ENCODE measurements at regions not wholly inside any gene's neighbourhood (a gene's known extent, or its start where the extent isn't known, plus 50 kb on each side); places are given as distances from the start of the nearest gene placed in this dataset.

GRCh38 chr7:21214657-21215056 is 213.2 kb upstream of the SP4 start:
- POLR2A ChIA-PET (ENCODE audit: unreplicated experiment), result no interaction called here
- no peaks in the 10 kb centered on the region for H4K20me1 ChIP-seq (ENCODE audit: low read length)
- no peak for TF ChIP-seq EZH2 (IDR thresholded peaks at IDR 0.05; ENCODE audit: low read length, unreplicated experiment)
- TF ChIP-seq CTCF (conservative IDR thresholded peaks at IDR 0.05; ENCODE audit: low read depth, low read length), result no peak
- TF ChIP-seq EZH2phosphoT487 (IDR thresholded peaks at IDR 0.05; ENCODE audit: borderline replicate concordance, low read length), result no peak
- CTCF ChIA-PET, result no interaction called here
- peaks cover 21% of the 10 kb centered on the region for H3K27me3 ChIP-seq (ENCODE audit: low read length)
- no TSS peak for BruUV-seq (replicated peaks)
- H3K9me3 ChIP-seq (ENCODE audit: low read length), result no peaks in the 10 kb centered on the region
- ATAC-seq (no peak), DNase-seq (no peak)
- H3K36me3 ChIP-seq (ENCODE audit: low read depth, low read length), result no peaks in the 10 kb centered on the region
- H3K4me1 ChIP-seq (ENCODE audit: insufficient read depth, low read length), result no peaks in the 10 kb centered on the region
- H3F3A ChIP-seq (ENCODE audit: low read length, unreplicated experiment), result no peaks in the 10 kb centered on the region
- no peak overlapping the region for H3K27ac ChIP-seq (ENCODE audit: low read length)
- intact Hi-C loops (cut with micrococcal nuclease), result no loop called here
- no peak overlapping the region for H3K9ac ChIP-seq (ENCODE audit: low read length)
- H3K4me2 ChIP-seq (ENCODE audit: low read length), result no peak overlapping the region
- no peak overlapping the region for H2AFZ ChIP-seq (ENCODE audit: low read length)
- no peaks in the 10 kb centered on the region for H3K79me2 ChIP-seq (ENCODE audit: low read length)
- no peak overlapping the region for H3K4me3 ChIP-seq (ENCODE audit: low read length)
- no peaks in the 10 kb centered on the region for H3K9me2 ChIP-seq (replicated peaks; ENCODE audit: low read length)

DNA sequence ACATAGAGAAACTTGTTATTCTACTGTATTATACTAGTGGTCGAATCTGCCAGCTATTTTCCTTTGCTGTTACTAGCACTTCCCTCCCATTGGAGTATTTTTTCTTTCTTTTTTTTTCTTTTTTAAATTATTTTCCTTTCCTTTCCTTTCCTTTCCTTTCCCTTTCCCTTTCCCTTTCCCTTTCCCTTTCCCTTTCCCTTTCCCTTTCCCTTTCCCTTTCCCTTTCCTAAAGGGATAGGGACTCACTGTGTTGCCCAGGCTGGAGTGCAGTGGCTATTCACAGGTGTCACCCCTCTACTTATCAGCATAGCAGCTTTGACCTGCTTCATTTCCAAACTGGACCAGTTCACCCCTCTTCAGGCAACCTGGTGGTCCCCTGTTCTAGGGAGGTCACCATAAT is 212.6 kb upstream of the SP4 start:
- H3K27ac ChIP-seq (ENCODE audit: low read length), result no peak overlapping the region
- no peaks in the 10 kb centered on the region for H3F3A ChIP-seq (ENCODE audit: low read length, unreplicated experiment)
- H3K4me3 ChIP-seq (ENCODE audit: low read length), result no peak overlapping the region
- no peak for TF ChIP-seq EZH2phosphoT487 (IDR thresholded peaks at IDR 0.05; ENCODE audit: borderline replicate concordance, low read length)
- TF ChIP-seq EZH2 (IDR thresholded peaks at IDR 0.05; ENCODE audit: low read length, unreplicated experiment), result no peak
- TF ChIP-seq CTCF (conservative IDR thresholded peaks at IDR 0.05; ENCODE audit: low read depth, low read length), result no peak
- ChIA-PET POLR2A (ENCODE audit: unreplicated experiment) (no interaction called here), CTCF (no interaction called here)
- no peak overlapping the region for H3K4me2 ChIP-seq (ENCODE audit: low read length)
- no peak overlapping the region for H3K9ac ChIP-seq (ENCODE audit: low read length)
- H3K27me3 ChIP-seq (ENCODE audit: low read length), result peaks cover 23% of the 10 kb centered on the region
- no peak overlapping the region for H2AFZ ChIP-seq (ENCODE audit: low read length)
- no peaks in the 10 kb centered on the region for H3K9me2 ChIP-seq (replicated peaks; ENCODE audit: low read length)
- no peaks in the 10 kb centered on the region for H3K4me1 ChIP-seq (ENCODE audit: insufficient read depth, low read length)
- intact Hi-C loops (cut with micrococcal nuclease), result no loop called here
- no TSS peak for BruUV-seq (replicated peaks)
- DNase-seq (no peak), ATAC-seq (no peak)
- no peaks in the 10 kb centered on the region for H4K20me1 ChIP-seq (ENCODE audit: low read length)
- H3K9me3 ChIP-seq (ENCODE audit: low read length), result no peaks in the 10 kb centered on the region
- H3K79me2 ChIP-seq (ENCODE audit: low read length), result no peaks in the 10 kb centered on the region
- no peaks in the 10 kb centered on the region for H3K36me3 ChIP-seq (ENCODE audit: low read depth, low read length)

DNA sequence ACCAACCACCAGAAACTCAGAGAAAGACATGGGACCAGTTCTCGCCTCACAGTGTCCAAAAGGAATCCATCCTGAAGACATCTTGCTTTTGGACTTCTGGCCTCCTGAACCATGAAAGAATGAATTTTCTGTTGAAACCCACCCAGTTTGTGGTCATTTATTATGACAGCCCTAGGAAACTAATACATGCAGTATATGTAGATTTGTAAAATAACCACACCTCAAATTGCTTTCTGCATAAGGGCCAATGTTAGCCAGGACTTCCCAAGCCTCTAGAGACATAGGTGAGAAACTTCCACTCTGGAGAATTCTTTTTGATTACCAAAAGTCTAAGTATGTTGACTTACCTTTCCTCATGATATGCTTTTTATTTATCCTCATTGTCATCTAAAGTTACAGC is 210.5 kb upstream of the SP4 start:
- Histone ChIP-seq H4K20me1 (ENCODE audit: low read length) (no peaks in the 10 kb centered on the region), H3K4me1 (ENCODE audit: insufficient read depth, low read length) (no peaks in the 10 kb centered on the region), H3K27ac (ENCODE audit: low read length) (no peak overlapping the region), H3K9ac (ENCODE audit: low read length) (no peak overlapping the region), H3K79me2 (ENCODE audit: low read length) (no peaks in the 10 kb centered on the region), H3F3A (ENCODE audit: low read length, unreplicated experiment) (no peaks in the 10 kb centered on the region), H3K36me3 (ENCODE audit: low read depth, low read length) (no peaks in the 10 kb centered on the region), H3K27me3 (ENCODE audit: low read length) (peaks cover 18% of the 10 kb centered on the region), H3K9me2 (replicated peaks; ENCODE audit: low read length) (no peaks in the 10 kb centered on the region), H2AFZ (ENCODE audit: low read length) (no peak overlapping the region), H3K9me3 (ENCODE audit: low read length) (no peaks in the 10 kb centered on the region), H3K4me2 (ENCODE audit: low read length) (no peak overlapping the region), H3K4me3 (ENCODE audit: low read length) (no peak overlapping the region)
- BruUV-seq (replicated peaks), result no TSS peak
- CTCF ChIA-PET, result no interaction called here
- ATAC-seq (no peak), DNase-seq (no peak)
- POLR2A ChIA-PET (ENCODE audit: unreplicated experiment), result no interaction called here
- no peak for TF ChIP-seq EZH2phosphoT487 (IDR thresholded peaks at IDR 0.05; ENCODE audit: borderline replicate concordance, low read length)
- intact Hi-C loops (cut with micrococcal nuclease), result no loop called here
